Keratinocyte (primary cell): ENCODE measurements at regions not wholly inside any gene's neighbourhood (a gene's known extent, or its start where the extent isn't known, plus 50 kb on each side); places are given as distances from the start of the nearest gene placed in this dataset.

Source experiments
- DNase-seq: peaks from one replicate; pipeline ENCODE4 v3.0.0-alpha.2; 2011; ENCODE audit warnings: low read depth, missing footprints, low spot score
- FAIRE-seq: peaks from 2 replicates; lab custom pipeline; 2011; peaks lifted over from hg19 to GRCh38; lab: Jason Lieb, UNC
- H2AFZ ChIP-seq: 2 replicates; pipeline ENCODE4 v1.6.0; 2012; ENCODE audit warnings: low read length, control low read depth, inconsistent platforms; ENCODE audit not compliant: control insufficient read depth
- H3K27ac ChIP-seq: 2 replicates; pipeline ENCODE4 v1.5.1; 2011; ENCODE audit warnings: low read length; ENCODE audit not compliant: control insufficient read depth, insufficient read depth
- H3K27me3 ChIP-seq: 3 replicates; pipeline ENCODE4 v1.6.0; 2011; ENCODE audit warnings: low read length; ENCODE audit not compliant: control insufficient read depth, insufficient read depth; ENCODE audit errors: extremely low read depth
- H3K36me3 ChIP-seq, 2 experiments: 2 replicates in 1 of 2; 3 replicates in 1 of 2; pipeline ENCODE4 v1.5.1; 2011; ENCODE audit warnings: low read length in 2 of 2, mild to moderate bottlenecking in 1 of 2; ENCODE audit not compliant: control insufficient read depth in 2 of 2, insufficient read depth in 2 of 2; ENCODE audit errors: extremely low read depth in 1 of 2
- H3K4me1 ChIP-seq: 3 replicates; pipeline ENCODE4 v1.5.1; 2011; ENCODE audit warnings: low read length; ENCODE audit not compliant: control insufficient read depth, insufficient read depth; ENCODE audit errors: extremely low read depth
- H3K4me2 ChIP-seq: 3 replicates; pipeline ENCODE4 v1.6.0; 2011; ENCODE audit warnings: low read depth, low read length; ENCODE audit not compliant: control insufficient read depth, insufficient read depth; ENCODE audit errors: extremely low read depth
- H3K4me3 ChIP-seq, 3 experiments: fragments of 200-600 bp in 1 of 3; sonication (generic) in 1 of 3; 2 replicates in 2 of 3; 3 replicates in 1 of 3; pipeline ENCODE4 v1.5.1; 2011 to 2016; ENCODE audit warnings: low read length in 3 of 3, mild to moderate bottlenecking in 3 of 3, control low read depth in 2 of 3, inconsistent platforms in 1 of 3, low read depth in 1 of 3, mixed read lengths in 1 of 3, mixed run types in 1 of 3, moderate library complexity in 1 of 3; ENCODE audit not compliant: control insufficient read depth in 2 of 3, insufficient read depth in 2 of 3; ENCODE audit errors: extremely low read depth in 1 of 3
- H3K79me2 ChIP-seq: 2 replicates; pipeline ENCODE4 v1.6.0; 2012; ENCODE audit warnings: low read length; ENCODE audit not compliant: control insufficient read depth, insufficient read depth
- H3K9ac ChIP-seq: 3 replicates; pipeline ENCODE4 v1.6.0; 2011; ENCODE audit warnings: low read length; ENCODE audit not compliant: control insufficient read depth, insufficient read depth; ENCODE audit errors: extremely low read depth
- H3K9me1 ChIP-seq: 3 replicates; pipeline ENCODE4 v1.6.0; 2011; ENCODE audit warnings: low read length; ENCODE audit not compliant: control insufficient read depth, insufficient read depth; ENCODE audit errors: extremely low read depth
- H3K9me3 ChIP-seq: 2 replicates; pipeline ENCODE4 v1.5.1; 2012; ENCODE audit warnings: low read depth, low read length; ENCODE audit not compliant: control insufficient read depth
- H4K20me1 ChIP-seq: 3 replicates; pipeline ENCODE4 v1.6.0; 2011; ENCODE audit warnings: low read length; ENCODE audit not compliant: control insufficient read depth, insufficient read depth; ENCODE audit errors: extremely low read depth
- EZH2 ChIP-seq: IDR thresholded peaks from one replicate; pipeline ENCODE4 v1.6.1; 2012; ENCODE audit warnings: inconsistent platforms, mild to moderate bottlenecking, low read length, moderate library complexity
- dilution Hi-C: fragments of 300-500 bp; cut with MboI; formaldehyde crosslinking; loops from one replicate; pipeline ENCODE4 v1.7.0; 2020; ENCODE audit warnings: low sequenced_read_pairs; ENCODE audit not compliant: extremely low pct_ligation_motif_present
- TF ChIP-seq, protein P1 (sequence below), 3 experiments: IDR thresholded peaks in 1 of 3; conservative IDR thresholded peaks in 1 of 3; optimal IDR thresholded peaks in 1 of 3; 2 replicates in 2 of 3; 3 replicates in 1 of 3; pipeline versions ENCODE3 to v1.5.1; 2011; ENCODE audit warnings: low read length in 3 of 3, mild to moderate bottlenecking in 3 of 3, moderate library complexity in 2 of 3, control low read depth in 1 of 3, inconsistent platforms in 1 of 3; ENCODE audit not compliant: insufficient read depth in 2 of 3; ENCODE audit errors: extremely low read depth in 1 of 3

DNA sequence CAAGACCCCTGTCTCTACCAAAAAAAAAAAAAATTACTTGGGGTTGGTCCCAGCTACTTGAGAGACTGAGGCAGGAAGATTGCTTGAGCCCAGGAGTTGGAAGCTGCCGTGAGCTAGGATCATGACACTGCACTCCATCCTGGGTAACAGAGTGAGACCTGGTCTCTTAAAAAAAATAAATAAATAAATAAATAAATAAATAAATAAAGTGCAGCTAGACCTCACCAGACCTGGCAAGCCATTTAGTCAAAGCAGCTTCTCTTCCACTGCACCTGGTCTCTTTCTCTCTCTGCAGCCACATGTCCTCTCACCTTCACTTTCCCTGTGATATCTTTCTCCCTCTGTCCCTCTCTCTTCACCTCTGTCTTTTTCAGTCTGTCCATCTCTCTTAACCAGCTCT, 75.2 kb upstream of the CHCHD3 start:
- no peak for FAIRE-seq
- H3K9me1 ChIP-seq: no peaks in the 10 kb centered on the region
- no peak for TF ChIP-seq EZH2
- TF ChIP-seq, protein P1, sequence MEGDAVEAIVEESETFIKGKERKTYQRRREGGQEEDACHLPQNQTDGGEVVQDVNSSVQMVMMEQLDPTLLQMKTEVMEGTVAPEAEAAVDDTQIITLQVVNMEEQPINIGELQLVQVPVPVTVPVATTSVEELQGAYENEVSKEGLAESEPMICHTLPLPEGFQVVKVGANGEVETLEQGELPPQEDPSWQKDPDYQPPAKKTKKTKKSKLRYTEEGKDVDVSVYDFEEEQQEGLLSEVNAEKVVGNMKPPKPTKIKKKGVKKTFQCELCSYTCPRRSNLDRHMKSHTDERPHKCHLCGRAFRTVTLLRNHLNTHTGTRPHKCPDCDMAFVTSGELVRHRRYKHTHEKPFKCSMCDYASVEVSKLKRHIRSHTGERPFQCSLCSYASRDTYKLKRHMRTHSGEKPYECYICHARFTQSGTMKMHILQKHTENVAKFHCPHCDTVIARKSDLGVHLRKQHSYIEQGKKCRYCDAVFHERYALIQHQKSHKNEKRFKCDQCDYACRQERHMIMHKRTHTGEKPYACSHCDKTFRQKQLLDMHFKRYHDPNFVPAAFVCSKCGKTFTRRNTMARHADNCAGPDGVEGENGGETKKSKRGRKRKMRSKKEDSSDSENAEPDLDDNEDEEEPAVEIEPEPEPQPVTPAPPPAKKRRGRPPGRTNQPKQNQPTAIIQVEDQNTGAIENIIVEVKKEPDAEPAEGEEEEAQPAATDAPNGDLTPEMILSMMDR (optimal IDR thresholded peaks at IDR 0.05 in 1 of 3, IDR thresholded peaks at IDR 0.05 in 1 of 3, conservative IDR thresholded peaks at IDR 0.05 in 1 of 3; ENCODE audit: extremely low read depth in 1 of 3, insufficient read depth in 2 of 3, low read length in 3 of 3): no peak
- dilution Hi-C loops: no loop called here
- H3K79me2 ChIP-seq: no peaks in the 10 kb centered on the region
- no peaks in the 10 kb centered on the region for H3K36me3 ChIP-seq
- no peak overlapping the region for H3K4me3 ChIP-seq
- H4K20me1 ChIP-seq: no peaks in the 10 kb centered on the region
- no peak overlapping the region for H2AFZ ChIP-seq
- no peaks in the 10 kb centered on the region for H3K4me1 ChIP-seq
- H3K9ac ChIP-seq: no peak overlapping the region
- no peak for DNase-seq
- H3K27me3 ChIP-seq: no peaks in the 10 kb centered on the region
- no peak overlapping the region for H3K27ac ChIP-seq
- no peaks in the 10 kb centered on the region for H3K9me3 ChIP-seq
- H3K4me2 ChIP-seq: no peak overlapping the region

DNA sequence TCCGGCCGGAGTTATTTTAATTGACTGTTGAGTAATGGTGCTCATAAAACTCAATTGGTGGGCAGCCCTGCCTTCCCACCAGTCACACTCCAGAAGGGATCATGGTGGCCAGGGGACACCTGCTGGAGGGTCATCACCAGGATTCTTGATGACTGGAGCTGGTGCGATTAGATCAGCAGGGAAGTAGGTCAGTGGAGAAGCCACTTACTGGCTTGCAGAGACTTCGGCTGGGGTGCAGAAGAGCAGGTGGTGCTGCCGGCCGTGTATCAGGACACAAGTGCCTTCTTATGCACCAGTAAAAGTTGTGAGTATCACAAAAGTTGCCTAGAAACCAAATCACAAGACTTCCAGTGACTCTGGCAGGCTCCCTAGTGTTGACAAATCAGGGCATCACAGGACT, 82.6 kb upstream of the CHCHD3 start:
- Histone ChIP-seq H3K27me3 (peaks cover 5% of the 10 kb centered on the region), H2AFZ (no peak overlapping the region), H3K9me3 (no peaks in the 10 kb centered on the region), H3K27ac (no peak overlapping the region), H3K9me1 (no peaks in the 10 kb centered on the region), H3K9ac (no peak overlapping the region), H3K36me3 (no peaks in the 10 kb centered on the region), H3K4me3 (no peak overlapping the region), H3K79me2 (no peaks in the 10 kb centered on the region), H3K4me1 (no peaks in the 10 kb centered on the region), H3K4me2 (no peak overlapping the region), H4K20me1 (no peaks in the 10 kb centered on the region)
- no peak for FAIRE-seq
- TF ChIP-seq, protein P1 (optimal IDR thresholded peaks at IDR 0.05 in 1 of 3, IDR thresholded peaks at IDR 0.05 in 1 of 3, conservative IDR thresholded peaks at IDR 0.05 in 1 of 3; ENCODE audit: extremely low read depth in 1 of 3, insufficient read depth in 2 of 3, low read length in 3 of 3): no peak
- no peak for TF ChIP-seq EZH2
- dilution Hi-C loops: no loop called here
- DNase-seq: no peak
